ENCODE measurements at regions not wholly inside any gene's neighbourhood (a gene's known extent, or its start where the extent isn't known, plus 50 kb on each side); places are given as distances from the start of the nearest gene placed in this dataset.
"Not testable (repeated sequence)": the region's sequence is repeated elsewhere in the genome, so short reads cannot be mapped to it uniquely, and the experiment has no call there.

- H3K4me3 ChIP-seq (ENCODE audit: low read depth, low read length) = no peak overlapping the region
- no peaks in the 10 kb centered on the region for H3K36me3 ChIP-seq (ENCODE audit: control insufficient read depth, insufficient read depth, low read length)
- no peak for TF ChIP-seq CTCF (IDR thresholded peaks at IDR 0.05; ENCODE audit: insufficient read depth, low read length, poor library complexity, severe bottlenecking)
- no peak for DNase-seq (ENCODE audit: low read depth)
- no peaks in the 10 kb centered on the region for H3K27me3 ChIP-seq (ENCODE audit: control insufficient read depth, insufficient read depth, low read length)
Observed at GRCh38 chr12:125853670-125854069, 788.4 kb downstream of the AACS start.

GRCh38 chr12:125856366-125856765 is 791.1 kb downstream of the AACS start:
- H3K27me3 ChIP-seq (ENCODE audit: control insufficient read depth, insufficient read depth, low read length) = no peaks in the 10 kb centered on the region
- DNase-seq (ENCODE audit: low read depth) = no peak
- no peak overlapping the region for H3K4me3 ChIP-seq (ENCODE audit: low read depth, low read length)
- no peak for TF ChIP-seq CTCF (IDR thresholded peaks at IDR 0.05; ENCODE audit: insufficient read depth, low read length, poor library complexity, severe bottlenecking)
- H3K36me3 ChIP-seq (ENCODE audit: control insufficient read depth, insufficient read depth, low read length) = no peaks in the 10 kb centered on the region

GRCh38 chr12:125856896-125857295 is 791.7 kb downstream of the AACS start:
- TF ChIP-seq CTCF (IDR thresholded peaks at IDR 0.05; ENCODE audit: insufficient read depth, low read length, poor library complexity, severe bottlenecking) = no peak
- Histone ChIP-seq H3K36me3 (ENCODE audit: control insufficient read depth, insufficient read depth, low read length) (no peaks in the 10 kb centered on the region), H3K27me3 (ENCODE audit: control insufficient read depth, insufficient read depth, low read length) (no peaks in the 10 kb centered on the region), H3K4me3 (ENCODE audit: low read depth, low read length) (no peak overlapping the region)
- DNase-seq (ENCODE audit: low read depth) = no peak

- no peaks in the 10 kb centered on the region for H3K27me3 ChIP-seq (ENCODE audit: control insufficient read depth, insufficient read depth, low read length)
- H3K4me3 ChIP-seq (ENCODE audit: low read depth, low read length) = no peak overlapping the region
- no peak for DNase-seq (ENCODE audit: low read depth)
- no peak for TF ChIP-seq CTCF (IDR thresholded peaks at IDR 0.05; ENCODE audit: insufficient read depth, low read length, poor library complexity, severe bottlenecking)
- no peaks in the 10 kb centered on the region for H3K36me3 ChIP-seq (ENCODE audit: control insufficient read depth, insufficient read depth, low read length)
Observed at GRCh38 chr12:125860672-125861288, 795.5 kb downstream of the AACS start.

- DNase-seq (ENCODE audit: low read depth) = no peak
- no peak for TF ChIP-seq CTCF (IDR thresholded peaks at IDR 0.05; ENCODE audit: insufficient read depth, low read length, poor library complexity, severe bottlenecking)
- Histone ChIP-seq H3K27me3 (ENCODE audit: control insufficient read depth, insufficient read depth, low read length) (no peaks in the 10 kb centered on the region), H3K36me3 (ENCODE audit: control insufficient read depth, insufficient read depth, low read length) (no peaks in the 10 kb centered on the region), H3K4me3 (ENCODE audit: low read depth, low read length) (no peak overlapping the region)
Observed at GRCh38 chr12:125861299-125862281, 796.4 kb downstream of the AACS start.

GRCh38 chr12:125865236-125865635 is 800.0 kb downstream of the AACS start:
- H3K36me3 ChIP-seq (ENCODE audit: control insufficient read depth, insufficient read depth, low read length); H3K27me3 ChIP-seq (ENCODE audit: control insufficient read depth, insufficient read depth, low read length); DNase-seq (ENCODE audit: low read depth); H3K4me3 ChIP-seq (ENCODE audit: low read depth, low read length): not testable (repeated sequence)
